COLO668 (cell line): ENCODE measurements at regions not wholly inside any gene's neighbourhood (a gene's known extent, or its start where the extent isn't known, plus 50 kb on each side); places are given as distances from the start of the nearest gene placed in this dataset.

Source experiments
- DNase-seq: peaks from one replicate; lab custom pipeline; 2025; ENCODE audit not compliant: unreplicated experiment; lab: John Stamatoyannopoulos, UW

DNA sequence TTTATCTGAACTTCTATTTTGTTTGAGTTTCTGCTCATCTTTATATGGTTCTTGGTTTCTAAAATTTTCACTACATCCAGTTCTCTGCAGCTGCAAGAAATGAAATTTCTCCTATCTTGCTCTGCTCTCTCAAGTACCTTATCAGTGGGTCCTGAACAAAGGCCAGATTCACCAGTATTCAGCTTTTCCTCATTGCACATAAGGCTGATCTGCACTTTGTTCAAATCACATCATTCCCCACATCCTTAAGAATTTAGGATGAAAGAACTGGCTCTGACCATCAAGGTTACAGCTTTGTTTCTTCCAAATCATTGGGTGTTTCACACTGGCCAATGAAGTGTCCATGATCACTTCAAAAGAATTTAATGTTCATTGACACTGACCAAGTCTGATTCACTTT lies 211.4 kb downstream of the GRIN2B start:
- DNase-seq, result no peak

DNA sequence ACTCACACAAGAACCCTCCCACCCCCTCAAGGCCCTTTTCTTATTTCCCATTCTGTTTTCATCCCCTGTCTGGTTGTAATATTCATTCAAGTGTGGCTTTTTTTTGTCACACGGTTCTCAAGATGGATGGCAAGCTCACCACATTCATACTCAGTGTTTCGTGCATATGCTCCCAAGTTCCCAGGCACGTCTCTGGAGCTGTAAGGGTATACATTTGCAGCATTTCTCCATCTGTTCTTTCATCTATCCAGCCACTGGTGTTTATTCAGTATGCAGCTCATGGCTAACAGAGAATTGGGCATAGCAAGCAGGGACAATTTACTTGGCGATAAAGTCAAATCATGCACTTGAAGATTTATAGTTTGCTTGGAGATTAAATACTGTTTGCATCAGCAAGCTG lies 212.1 kb downstream of the GRIN2B start:
- no peak for DNase-seq

DNA sequence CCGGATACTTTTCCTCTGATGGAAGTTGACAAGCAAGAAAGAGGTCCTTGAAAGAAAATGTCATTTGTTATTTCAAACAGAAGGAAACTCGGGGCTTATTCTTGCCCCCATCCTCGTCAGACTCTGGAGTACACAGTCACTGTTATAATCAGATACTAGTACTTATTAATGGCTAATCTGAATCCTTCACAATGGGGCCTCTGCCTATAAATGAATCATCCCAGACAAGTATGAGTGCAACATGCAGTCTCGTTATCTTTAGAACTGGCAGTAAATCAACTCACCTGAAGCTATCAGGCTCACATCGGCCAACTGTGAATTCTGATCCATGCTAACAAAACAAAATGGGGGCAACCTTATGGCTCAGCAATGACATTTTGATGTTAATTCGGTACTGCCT lies 216.7 kb downstream of the GRIN2B start:
- DNase-seq, result no peak

DNA sequence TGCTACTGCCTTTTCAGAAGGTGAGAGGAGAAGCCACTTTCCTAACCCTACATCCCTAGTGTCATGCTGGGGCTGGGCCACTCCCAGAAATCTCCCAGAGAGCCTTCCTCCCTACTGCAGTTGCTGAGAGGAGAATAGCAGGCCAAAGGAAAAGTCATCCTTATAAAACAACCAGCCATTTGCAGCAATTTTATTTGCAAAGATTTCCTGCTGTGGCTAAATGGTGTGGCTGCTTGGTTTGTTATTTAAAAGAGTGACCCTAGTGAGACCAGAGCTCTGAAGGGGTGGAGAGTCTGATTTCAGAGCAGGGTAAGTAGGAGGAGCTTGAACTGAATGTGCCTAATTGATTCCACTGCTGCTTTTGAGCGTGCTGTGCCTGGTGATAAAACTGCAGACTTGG lies 232.0 kb downstream of the GRIN2B start:
- no peak for DNase-seq

DNA sequence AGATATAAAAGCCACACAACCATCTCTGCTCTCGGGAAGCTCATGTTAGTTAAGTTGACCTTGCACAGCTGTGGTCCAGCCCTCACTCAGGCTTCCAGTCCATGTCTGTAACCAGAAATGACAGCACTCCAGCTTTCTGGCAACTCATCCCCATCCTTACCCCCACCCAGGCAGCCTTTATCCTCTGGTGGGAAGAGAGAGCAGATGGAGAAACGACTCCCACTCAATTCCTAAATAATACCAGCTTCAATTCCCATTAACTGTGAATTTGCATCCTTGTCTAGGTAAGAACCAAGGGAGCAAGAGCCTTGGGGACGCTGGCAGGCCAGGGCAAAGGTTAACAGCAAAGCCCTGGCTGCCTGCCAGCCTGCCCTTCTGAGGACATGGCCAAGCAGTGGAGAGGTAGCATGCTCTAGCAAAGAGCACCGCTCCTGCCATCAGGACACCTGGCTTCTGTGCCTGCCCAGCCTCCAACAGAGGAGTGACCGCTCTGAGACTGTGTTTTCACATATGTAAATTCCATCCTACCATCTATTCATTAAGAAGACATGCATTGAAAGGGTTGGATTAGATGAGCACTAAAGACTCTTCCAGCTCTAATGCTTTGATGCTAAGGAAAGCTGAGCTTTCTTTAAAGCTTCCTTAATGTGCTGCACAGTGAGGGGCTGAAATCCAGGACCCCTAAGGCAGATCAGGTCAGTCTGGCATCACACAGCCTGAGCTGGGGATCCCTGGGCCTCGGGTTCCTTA lies 236.1 kb downstream of the GRIN2B start:
- DNase-seq, result no peak

GRCh38 chr12:13744561-13744960 lies 236.8 kb downstream of the GRIN2B start:
- DNase-seq, result no peak

DNA sequence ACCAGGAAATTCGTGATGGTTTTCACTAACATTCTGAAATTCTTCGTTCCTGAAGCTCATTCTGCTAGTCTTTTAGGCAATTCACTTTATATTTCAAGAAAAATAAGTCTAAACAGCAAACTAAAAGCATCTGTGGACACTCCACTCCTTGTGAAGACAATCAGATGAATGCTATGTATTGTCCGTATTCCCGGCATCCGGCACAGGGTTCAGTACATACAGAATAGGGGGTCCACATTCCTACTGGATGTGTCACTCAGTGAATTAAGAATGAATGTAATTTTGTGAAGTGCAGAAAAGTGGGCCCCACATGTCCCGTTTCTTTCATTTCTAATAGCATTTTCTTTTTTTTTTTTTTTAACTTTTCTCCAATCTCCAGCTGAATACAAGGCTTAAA lies 241.3 kb downstream of the GRIN2B start:
- DNase-seq, result no peak

- no peak for DNase-seq
These were observed 245.7 kb downstream of the GRIN2B start for GRCh38 chr12:13735734-13736133.

GRCh38 chr12:13734584-13735152 lies 246.7 kb downstream of the GRIN2B start:
- no peak for DNase-seq

DNA sequence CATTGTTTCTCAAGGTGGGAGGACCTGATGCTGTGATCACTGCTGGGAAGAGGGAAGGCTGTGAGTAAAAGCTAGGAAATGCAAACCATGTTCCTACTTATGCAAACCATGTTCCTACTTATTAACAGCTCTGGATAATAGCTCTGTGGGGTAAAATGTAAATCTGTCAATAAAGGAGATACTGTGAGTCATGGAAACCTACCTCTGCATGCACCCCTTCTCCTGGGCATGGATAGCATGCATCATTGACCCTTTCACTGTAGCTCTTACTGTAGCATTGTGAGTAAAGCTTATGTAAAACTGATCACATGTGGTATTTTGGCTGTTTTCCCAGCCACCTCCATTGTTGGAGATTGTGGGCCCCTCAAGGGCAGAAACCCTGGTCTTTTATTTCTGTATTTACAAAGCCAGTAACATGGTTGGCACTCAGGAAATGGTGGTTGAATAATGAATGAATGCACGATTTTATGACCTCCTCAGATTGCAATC lies 253.7 kb downstream of the GRIN2B start:
- peak; percentile 64 for DNase-seq

DNA sequence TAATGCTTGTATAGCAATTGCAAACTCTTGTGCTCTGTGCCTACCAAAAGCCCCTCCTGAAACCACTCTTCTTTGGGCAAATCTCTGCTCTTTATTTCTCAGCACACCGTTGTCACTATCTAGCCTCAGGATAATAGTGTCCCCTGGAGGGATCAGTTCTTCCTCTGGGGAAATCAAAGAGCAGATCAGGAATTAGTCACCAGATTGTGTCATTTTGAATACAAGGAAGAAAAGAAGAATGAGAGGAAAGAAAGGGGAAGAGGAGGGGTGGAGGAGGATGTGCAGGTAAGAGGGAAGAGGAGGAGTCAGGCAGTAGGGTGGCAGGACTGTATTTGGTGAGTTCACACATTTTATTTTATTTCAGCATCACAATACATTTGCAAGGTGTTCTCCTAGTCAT lies 256.4 kb downstream of the GRIN2B start:
- no peak for DNase-seq

GRCh38 chr12:13724136-13724535 lies 257.3 kb downstream of the GRIN2B start:
- DNase-seq, result no peak

- DNase-seq, result no peak
These were observed 261.4 kb downstream of the GRIN2B start for GRCh38 chr12:13719986-13720385.

DNA sequence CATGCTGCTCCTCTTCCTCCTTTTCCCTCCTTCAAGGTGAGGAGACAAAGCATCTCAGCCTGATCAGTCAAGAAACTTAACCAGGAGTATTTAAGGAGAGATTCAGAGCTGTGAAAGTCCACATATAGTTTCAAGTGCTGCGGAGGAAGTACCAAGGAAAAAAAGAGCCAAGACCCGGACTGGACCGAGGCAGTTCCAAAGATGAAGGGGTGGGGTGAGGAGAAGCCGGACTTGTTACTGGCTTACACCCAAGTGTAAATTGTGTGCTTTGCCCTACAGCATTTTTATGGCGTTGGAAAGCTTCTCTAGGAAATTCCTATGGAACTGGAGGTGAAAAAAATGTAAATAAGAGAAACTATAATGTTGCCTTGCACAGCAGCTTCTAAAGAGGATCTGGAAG lies 263.1 kb downstream of the GRIN2B start:
- no peak for DNase-seq

DNA sequence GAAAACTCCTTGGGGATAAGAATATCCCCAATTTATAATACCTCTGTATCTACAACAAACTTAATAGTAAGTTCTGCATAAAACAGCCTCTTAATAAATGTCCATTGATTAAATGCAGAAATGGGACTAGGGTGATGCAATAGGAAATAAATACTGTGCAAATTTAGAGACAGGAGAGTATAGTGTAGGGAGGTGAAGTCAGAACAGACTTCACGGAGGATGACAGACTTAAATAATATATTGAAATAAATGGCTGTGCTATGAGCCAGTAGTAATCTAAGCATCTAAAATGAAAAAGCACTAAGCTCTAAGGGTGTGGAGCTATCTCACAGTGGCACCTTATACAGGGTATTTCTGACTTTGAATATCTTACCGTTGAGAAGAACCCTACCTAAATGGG lies 265.3 kb downstream of the GRIN2B start:
- DNase-seq, result no peak

DNA sequence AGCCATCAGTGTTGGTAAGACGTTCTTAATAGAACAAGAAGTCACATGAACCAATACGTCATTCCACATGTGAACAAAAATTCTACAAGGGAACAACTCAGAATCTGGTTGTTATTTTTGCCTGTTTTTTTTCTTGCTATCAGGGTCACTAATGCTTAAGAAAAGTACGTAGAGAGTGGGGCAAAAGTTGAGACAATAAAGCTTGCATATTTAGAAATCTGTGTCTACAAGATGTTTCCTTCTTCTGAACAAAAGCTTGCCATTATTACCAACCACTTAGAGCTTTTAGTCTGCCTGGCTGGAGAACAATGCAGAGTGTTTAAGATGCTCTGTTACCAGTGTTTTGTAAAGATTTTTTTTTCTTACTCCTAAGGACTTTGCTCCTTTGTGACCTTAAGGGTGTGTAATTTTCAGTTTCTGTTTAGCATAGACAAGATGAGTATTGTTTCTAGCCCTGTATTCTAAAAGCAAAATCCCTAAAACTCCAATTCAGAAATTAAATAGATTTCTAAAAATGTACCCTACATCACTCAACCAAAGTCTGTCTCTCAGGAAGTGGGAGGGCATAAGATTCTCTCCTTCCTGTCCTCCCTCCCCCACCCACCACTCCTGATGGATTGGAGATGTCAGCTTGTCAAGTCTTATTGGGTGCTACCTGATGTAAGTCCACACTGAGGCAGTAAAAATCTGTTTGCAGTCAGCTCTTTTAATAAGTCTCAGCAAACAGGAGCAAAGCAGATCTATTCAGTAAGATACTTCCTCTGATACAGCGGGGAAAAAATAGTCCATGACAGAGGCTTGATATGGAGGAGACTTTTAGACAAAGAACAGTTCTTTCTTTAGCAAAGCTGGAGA lies 267.6 kb downstream of the GRIN2B start:
- no peak for DNase-seq

DNA sequence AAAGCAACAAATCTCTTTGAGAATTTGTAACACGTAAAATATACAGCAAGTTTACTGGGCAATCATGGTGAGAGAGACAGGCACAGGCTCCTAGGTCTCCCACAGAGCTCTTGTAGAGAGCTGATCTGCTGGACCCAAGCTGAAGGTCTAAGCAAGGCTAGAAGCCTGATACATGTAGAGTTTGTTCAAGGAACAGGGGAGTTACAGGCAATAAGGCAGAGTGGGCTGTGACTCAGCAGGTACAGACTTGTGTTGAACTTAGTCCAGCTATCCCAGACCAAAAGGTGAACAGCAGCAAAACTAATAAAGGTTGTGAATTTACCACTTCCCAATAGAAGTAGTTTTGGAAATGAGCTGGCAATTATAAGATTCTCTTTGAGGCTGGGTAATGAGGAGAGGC lies 273.6 kb downstream of the GRIN2B start:
- no peak for DNase-seq

- DNase-seq, result no peak
These were observed 279.0 kb downstream of the GRIN2B start for GRCh38 chr12:13702381-13702780.

DNA sequence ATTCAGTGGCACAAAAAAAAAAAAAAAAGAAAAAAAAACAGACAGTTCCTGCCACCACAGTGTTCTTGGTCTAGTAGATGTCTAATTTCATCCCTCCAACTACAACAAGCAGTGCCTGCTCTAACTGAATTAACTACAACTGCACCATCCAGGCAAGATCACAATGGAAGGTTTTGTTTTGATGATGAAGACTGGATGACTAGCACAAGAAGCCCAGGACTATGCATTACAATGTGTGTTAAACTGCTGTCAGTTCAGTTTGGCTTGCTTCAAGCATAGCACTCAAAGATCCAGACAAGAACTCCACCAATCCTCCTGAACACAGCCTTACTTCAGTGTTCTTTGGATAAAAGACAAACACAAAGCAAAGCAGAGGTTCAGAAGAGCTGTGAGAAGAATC lies 279.9 kb downstream of the GRIN2B start:
- DNase-seq, result no peak

DNA sequence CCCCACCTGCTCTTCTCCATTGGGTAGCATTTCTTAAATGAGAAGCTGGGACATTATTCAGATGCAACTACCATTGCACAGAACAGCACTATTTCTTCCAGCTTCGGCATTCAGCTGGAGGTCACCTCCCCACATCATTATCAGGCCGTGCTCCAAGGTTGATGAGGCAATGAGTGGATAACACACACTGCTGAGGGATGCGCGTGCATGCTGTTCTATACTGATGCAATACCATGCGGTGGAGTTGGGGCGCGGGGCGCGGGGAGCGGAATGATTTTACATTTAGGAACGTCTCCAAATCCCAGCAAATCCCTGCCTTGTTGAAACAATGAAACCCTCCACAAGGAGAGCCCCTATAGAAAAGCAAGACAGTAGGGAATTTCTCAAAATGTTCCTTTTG lies 283.4 kb downstream of the GRIN2B start:
- DNase-seq, result no peak

DNA sequence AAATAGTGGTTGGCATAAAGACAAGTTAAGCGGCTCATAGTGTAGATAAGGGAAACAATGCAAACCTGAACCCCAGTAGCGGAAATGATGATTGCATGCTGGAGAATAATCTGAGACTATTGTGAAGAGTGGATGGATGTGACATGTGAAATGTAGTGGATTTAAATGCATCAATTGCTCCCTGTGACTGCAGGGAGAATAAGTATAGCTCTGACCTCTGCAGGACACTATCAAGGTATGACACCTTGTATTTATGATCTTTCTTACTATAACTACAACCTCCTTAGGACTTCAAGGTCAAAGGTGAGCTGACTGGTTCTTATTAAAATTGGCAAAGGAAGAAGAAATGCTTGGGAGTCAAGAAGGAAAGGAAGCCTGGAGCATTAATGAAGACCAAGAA lies 285.6 kb downstream of the GRIN2B start:
- no peak for DNase-seq

DNA sequence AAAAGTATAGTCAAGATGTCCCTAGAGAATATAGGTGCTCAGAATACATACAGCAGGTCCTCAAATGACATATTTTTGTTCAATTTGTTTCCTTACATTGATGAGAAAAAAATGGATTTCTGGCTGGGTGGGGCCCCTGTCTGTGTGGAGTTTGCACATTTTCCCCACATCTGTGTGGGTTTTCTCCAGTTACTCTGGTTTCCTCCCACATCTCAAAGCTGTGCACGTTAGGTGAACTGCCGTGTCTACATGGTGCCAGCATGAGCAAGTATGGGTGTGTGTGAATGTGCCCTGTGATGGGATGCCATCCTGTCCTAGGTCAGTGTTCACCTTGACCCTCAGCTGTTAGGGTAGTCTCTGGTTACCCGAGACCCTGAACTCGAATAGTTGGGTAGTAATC lies 289.1 kb downstream of the GRIN2B start:
- no peak for DNase-seq
